ENCODE measurements at regions not wholly inside any gene's neighbourhood (a gene's known extent, or its start where the extent isn't known, plus 50 kb on each side); places are given as distances from the start of the nearest gene placed in this dataset.

DNA sequence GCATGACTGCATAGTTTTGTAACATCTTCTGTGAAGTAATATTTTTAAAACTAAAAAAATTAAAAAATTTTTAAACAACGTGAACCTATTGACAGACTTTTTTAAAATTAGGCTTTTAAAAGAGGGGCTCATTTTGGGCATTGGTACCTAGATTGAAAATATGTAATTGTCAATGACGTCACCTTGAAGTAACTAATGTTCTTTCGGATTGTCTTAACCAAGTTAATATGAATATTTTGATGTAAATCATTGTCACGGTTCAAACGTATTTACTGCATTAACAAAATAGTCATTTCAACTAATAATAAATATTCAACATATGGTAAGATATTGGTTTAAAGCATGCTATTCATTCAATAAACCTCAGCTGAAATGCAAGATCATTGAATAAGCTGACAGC lies 719.8 kb downstream of the ANKRD7 start:
- Histone ChIP-seq H3K4me2 (ENCODE audit: low read depth, low read length) (no peak overlapping the region), H4K91ac (ENCODE audit: insufficient read depth, low read depth, low read length) (no peak overlapping the region), H2BK120ac (ENCODE audit: low read depth, low read length) (no peak overlapping the region), H2AK9ac (replicated peaks; ENCODE audit: low read depth, low read length, poor library complexity) (no peak overlapping the region), H2AK5ac (ENCODE audit: low read depth, low read length) (no peak overlapping the region), H2BK5ac (ENCODE audit: low read depth, low read length, poor library complexity, severe bottlenecking) (no peak overlapping the region), H3K14ac (replicated peaks; ENCODE audit: low read depth, low read length) (no peak overlapping the region), H3K23ac (ENCODE audit: low read depth, low read length) (no peak overlapping the region), H3K9me3 (ENCODE audit: control insufficient read depth, insufficient read depth, low read length) (0 out of 2 replicates have a peak, but pooled peaks cover 1% of the 10 kb centered on the region), H3K79me1 (ENCODE audit: low read depth in 1 of 2, low read length in 2 of 2) (no peaks in the 10 kb centered on the region), H2BK15ac (ENCODE audit: low read depth, low read length) (no peak overlapping the region), H3K9me1 (ENCODE audit: insufficient read depth, low read length) (no peaks in the 10 kb centered on the region), H3K56ac (ENCODE audit: extremely low read depth, insufficient read depth, low read length) (no peak overlapping the region), H3K4ac (ENCODE audit: low read depth, low read length) (no peak overlapping the region), H4K5ac (ENCODE audit: low read depth, low read length) (no peak overlapping the region), H2BK20ac (ENCODE audit: low read depth, low read length) (no peak overlapping the region), H3K27me3 (ENCODE audit: control insufficient read depth, insufficient read depth, low read length) (no peaks in the 10 kb centered on the region), H3K9ac (ENCODE audit: low read depth, low read length) (no peak overlapping the region), H3K18ac (ENCODE audit: low read depth, low read length) (no peak overlapping the region), H3K27ac (ENCODE audit: insufficient read depth, low read length) (no peak overlapping the region), H4K20me1 (ENCODE audit: insufficient read depth, low read length) (no peaks in the 10 kb centered on the region), H2AFZ (replicated peaks; ENCODE audit: low read length, poor library complexity) (no peak overlapping the region), H4K8ac (ENCODE audit: low read depth in 2 of 2, low read length in 2 of 2) (no peak overlapping the region), H3K4me1 (ENCODE audit: control insufficient read depth, insufficient read depth, low read length) (no peaks in the 10 kb centered on the region), H3K4me3 (ENCODE audit: insufficient read depth, low read depth, low read length) (no peak overlapping the region), H3K36me3 (ENCODE audit: control insufficient read depth, insufficient read depth, low read length) (no peaks in the 10 kb centered on the region)
- TF ChIP-seq FOS (IDR thresholded peaks at IDR 0.05; ENCODE audit: low read depth, low read length): no peak
- no peak for TF ChIP-seq RCOR1 (IDR thresholded peaks at IDR 0.05; ENCODE audit: insufficient replicate concordance, low read length)
- TF ChIP-seq BHLHE40 (IDR thresholded peaks at IDR 0.05; ENCODE audit: low read depth, low read length): no peak
- TF ChIP-seq RFX5 (IDR thresholded peaks at IDR 0.05; ENCODE audit: low read depth, low read length): no peak
- TF ChIP-seq, protein P1, sequence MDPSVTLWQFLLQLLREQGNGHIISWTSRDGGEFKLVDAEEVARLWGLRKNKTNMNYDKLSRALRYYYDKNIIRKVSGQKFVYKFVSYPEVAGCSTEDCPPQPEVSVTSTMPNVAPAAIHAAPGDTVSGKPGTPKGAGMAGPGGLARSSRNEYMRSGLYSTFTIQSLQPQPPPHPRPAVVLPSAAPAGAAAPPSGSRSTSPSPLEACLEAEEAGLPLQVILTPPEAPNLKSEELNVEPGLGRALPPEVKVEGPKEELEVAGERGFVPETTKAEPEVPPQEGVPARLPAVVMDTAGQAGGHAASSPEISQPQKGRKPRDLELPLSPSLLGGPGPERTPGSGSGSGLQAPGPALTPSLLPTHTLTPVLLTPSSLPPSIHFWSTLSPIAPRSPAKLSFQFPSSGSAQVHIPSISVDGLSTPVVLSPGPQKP (IDR thresholded peaks at IDR 0.05; ENCODE audit: borderline replicate concordance, low read depth, low read length): no peak
- TF ChIP-seq, protein P2, sequence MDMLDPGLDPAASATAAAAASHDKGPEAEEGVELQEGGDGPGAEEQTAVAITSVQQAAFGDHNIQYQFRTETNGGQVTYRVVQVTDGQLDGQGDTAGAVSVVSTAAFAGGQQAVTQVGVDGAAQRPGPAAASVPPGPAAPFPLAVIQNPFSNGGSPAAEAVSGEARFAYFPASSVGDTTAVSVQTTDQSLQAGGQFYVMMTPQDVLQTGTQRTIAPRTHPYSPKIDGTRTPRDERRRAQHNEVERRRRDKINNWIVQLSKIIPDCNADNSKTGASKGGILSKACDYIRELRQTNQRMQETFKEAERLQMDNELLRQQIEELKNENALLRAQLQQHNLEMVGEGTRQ (IDR thresholded peaks at IDR 0.05; ENCODE audit: low read depth, low read length): no peak
- no peak for TF ChIP-seq MAZ (IDR thresholded peaks at IDR 0.05; ENCODE audit: borderline replicate concordance, low read depth, low read length)
- no peak for TF ChIP-seq MAFK (IDR thresholded peaks at IDR 0.05; ENCODE audit: low read depth, low read length)
- TF ChIP-seq POLR2A (IDR thresholded peaks at IDR 0.05; ENCODE audit: low read depth, low read length): no peak
- TF ChIP-seq SMC3 (IDR thresholded peaks at IDR 0.05; ENCODE audit: low read depth, low read length): no peak
- no peak for TF ChIP-seq MXI1 (IDR thresholded peaks at IDR 0.05; ENCODE audit: borderline replicate concordance, low read depth, low read length)
- TF ChIP-seq CEBPB (IDR thresholded peaks at IDR 0.05; ENCODE audit: low read depth, low read length): no peak
- in situ Hi-C loops (cut with MboI; ENCODE audit: low sequenced_read_pairs) (no loop called here), dilution Hi-C loops (cut with HindIII; ENCODE audit: low sequenced_read_pairs, unreplicated experiment) (no loop called here), intact Hi-C loops (cut with micrococcal nuclease) (no loop called here)
- BruUV-seq (replicated peaks): no TSS peak
- ChIA-PET CTCF (no interaction called here), POLR2A (ENCODE audit: unreplicated experiment) (no interaction called here)
- WGBS, 2 experiments (ENCODE audit: extremely low coverage in 2 of 2, insufficient read length in 1 of 2): no CpG with 5 or more reads among the region's 5 CpGs
- ATAC-seq (ENCODE audit: low read depth) (no peak), DNase-seq (no peak)

All from IMR-90 (cell line).